HG02571 (cell line): ENCODE measurements at regions not wholly inside any gene's neighbourhood (a gene's known extent, or its start where the extent isn't known, plus 50 kb on each side); places are given as distances from the start of the nearest gene placed in this dataset.

Source experiments
- ATAC-seq: cut with Tn5 transposase; IDR thresholded peaks from one replicate; pipeline ENCODE4 v1.9.1; 2021; ENCODE audit warnings: mild to moderate bottlenecking, moderate library complexity; ENCODE audit not compliant: unreplicated experiment

GRCh38 chr3:144067059-144067458, 95.4 kb downstream of the DIPK2A start:
- no peak for ATAC-seq

GRCh38 chr3:144073698-144074097, 102.1 kb downstream of the DIPK2A start:
- no peak for ATAC-seq

DNA sequence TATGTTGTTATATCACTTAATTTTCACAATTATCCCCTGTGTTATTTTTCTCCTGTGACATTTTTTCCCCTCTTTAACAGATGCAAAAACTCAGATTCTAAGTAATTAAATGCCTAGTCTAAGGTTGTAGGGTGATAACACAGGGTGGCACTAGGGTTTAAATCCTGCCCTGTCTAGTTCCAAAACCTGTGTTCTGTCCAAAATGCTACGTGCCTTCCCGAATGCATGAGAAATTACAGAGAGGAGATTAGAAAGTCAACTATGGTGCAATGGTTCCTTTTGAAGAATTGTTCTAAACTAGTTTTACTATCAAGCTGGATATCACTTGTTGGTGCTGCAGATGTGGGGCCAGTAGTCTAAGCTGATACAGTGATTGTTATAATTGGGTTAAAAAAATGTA, 108.0 kb downstream of the DIPK2A start:
- no peak for ATAC-seq

DNA sequence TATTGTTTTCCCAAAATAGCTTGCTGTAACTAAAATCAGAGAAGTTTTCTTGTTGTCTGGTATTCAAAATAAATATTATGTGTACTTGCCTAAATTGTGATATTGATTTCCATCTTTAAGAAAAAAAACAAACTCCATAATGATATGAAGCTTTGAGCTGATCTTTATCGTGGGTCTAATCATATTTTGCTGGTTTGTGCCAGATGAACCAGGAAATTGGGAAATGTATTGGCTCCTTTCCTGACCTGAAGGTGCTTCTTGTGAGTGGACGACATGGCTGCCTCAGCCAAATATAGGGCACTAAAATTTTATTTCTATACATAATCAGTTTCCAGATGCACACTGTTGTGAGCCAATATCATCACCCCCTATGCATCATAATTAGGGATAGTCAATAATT, 113.3 kb downstream of the DIPK2A start:
- no peak for ATAC-seq

- no peak for ATAC-seq
Measured at GRCh38 chr3:144085964-144086363, 114.3 kb downstream of the DIPK2A start.

- ATAC-seq = no peak
Measured at GRCh38 chr3:144096016-144096415, 124.4 kb downstream of the DIPK2A start.

GRCh38 chr3:144097163-144097562, 125.5 kb downstream of the DIPK2A start:
- no peak for ATAC-seq

DNA sequence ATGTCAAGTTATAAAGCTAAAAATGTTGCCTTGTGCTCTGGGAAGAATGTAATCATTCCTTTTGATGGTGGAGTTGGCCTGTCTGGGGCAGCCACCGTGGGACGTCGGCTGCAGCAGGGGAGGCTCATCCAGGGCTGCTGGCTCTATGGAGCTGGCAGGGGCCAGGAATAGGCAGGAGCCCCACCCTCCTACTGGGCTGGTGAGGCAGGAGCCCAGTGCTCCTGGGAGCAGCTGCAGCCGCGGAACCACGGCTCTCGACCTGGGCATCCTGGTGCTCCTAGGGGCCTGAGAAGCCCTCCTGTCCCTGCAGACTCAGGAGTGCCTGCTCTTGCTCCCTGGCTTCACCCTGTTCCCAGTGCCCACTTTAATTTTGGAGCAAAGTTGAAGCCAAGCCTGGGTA, 127.1 kb downstream of the DIPK2A start:
- no peak for ATAC-seq

DNA sequence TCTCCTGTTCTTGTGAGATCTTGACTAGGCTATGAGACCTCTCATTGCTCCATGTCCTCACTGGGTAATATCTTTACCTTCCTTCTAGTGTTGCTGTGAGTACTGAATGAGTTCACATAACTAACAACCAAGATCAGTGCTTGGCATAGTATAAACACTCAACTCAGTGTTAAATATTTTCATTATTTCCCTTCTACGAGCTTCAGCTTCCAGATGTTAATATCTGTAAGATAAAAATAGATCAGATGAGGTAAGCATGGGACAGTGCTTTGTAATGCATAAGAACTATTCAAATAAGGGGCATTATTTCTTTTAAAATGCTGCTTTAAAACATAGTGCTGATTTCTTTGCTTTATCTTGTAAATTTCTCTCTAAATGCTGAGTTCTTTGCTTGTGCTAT, 130.8 kb downstream of the DIPK2A start:
- no peak for ATAC-seq

GRCh38 chr3:144104186-144104585, 132.6 kb downstream of the DIPK2A start:
- ATAC-seq = no peak

DNA sequence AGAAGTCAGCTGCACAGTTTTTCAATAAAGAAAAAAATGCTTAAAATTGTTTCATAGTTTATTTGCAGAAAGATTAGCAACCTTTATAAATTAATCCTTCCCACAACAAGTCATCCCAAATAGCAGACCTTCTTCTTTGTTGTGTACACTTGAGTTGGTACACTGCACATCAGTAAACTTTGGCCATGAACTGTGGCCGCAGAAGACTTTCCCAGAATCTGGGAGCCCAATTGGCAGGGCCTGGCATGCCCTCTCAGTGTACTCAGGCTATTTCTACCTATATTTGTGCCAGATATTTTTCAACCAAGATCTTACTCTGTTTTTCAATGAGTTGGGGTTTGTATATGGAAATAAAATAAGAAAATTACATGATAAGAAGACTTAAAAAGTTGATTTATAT, 133.1 kb downstream of the DIPK2A start:
- no peak for ATAC-seq

- ATAC-seq = no peak
Measured at GRCh38 chr3:144105542-144105941, 133.9 kb downstream of the DIPK2A start.

DNA sequence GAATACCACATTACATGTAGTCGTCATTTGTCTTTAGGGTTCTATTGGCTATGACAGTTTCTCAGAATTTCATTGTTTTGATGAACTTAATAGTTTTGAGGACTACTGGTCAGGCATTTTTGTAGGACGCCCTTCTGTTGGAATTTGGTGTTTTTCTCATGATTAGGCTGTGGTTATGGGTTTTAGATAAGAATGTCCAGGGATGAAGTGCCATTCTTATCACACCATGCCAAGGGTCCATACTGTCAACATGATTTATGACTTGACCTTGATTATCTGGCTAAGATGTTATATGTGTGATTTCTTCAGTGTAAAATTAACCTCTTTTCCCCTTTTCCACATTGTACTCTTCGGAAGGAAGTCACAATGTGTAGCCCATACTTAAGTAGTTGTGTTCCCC, 135.3 kb downstream of the DIPK2A start:
- ATAC-seq = no peak

DNA sequence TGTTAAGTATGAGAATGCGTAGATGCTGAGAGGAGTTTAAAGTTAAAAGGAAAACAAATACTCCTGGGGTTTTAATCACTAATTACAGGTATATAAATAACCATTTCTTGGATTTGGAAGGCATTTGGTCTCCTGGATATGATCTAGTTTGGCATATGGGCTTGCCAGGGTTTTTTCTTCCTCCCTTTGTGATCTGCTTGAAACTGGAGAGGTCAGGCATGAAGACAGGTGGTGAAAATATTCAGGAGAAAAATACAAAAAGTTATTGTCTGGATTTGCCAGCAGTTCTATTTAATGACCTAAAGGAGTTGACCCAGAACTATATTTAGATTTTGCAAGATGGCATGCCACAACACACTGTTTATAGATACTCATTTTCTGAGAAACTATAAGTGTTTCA, 136.3 kb downstream of the DIPK2A start:
- ATAC-seq = no peak

DNA sequence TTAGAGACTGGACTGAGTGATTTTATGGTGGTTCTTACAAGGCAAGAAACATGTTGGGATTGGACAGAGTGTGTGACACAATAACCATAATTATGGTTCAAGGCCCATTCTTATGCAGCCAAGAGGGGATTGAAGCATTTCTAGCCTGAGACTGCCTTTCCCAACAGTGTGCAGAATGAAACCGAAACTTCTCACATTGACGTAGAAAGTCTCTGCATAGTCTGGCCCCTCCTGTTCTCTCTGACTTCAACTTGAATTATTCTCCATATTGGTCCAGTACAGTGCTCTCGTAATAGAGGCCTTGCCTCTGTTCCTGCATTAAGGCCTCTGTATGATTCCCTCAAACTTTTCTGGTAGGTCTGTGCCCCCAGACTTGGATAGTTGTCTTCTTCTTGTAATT, 138.3 kb downstream of the DIPK2A start:
- peak; percentile 99 for ATAC-seq

DNA sequence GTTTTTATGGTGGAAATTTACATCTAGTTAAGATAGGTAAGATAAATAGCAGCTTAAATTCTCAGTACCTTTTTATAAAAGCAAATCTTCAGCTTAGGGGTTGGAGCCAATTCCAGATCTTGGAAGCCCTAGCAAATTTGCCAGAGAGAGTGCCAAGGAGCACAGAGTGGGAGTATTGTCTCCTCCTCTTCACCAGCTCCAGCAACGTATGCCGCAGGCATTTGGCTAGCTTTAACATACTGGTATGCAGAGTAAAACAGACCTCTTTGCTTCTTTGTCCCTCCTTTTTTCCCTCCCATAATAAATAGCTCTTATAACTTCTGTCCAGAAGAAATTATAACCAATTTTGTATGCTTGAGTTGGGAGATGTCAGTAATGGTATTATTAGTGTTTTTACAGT, 140.4 kb downstream of the DIPK2A start:
- ATAC-seq = no peak

DNA sequence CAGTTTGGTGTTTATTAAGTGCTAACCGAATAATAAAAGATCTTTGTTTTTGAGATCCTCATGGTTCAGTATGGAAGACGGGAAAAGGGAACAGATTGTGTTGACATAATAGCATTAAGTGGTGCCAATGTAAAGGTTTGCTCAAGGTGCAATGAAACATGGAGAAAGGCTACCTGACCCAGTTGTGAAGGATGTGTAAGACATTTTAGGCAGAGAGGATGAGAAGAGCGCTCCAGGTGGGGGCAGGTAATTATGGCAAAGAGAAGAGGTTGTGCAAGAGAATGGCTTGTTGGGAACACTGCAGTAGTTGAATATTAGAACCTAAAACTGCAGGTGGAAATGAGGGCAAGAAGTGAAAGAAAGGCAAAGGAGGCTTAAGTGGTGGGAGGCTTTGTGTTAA, 140.8 kb downstream of the DIPK2A start:
- no peak for ATAC-seq

DNA sequence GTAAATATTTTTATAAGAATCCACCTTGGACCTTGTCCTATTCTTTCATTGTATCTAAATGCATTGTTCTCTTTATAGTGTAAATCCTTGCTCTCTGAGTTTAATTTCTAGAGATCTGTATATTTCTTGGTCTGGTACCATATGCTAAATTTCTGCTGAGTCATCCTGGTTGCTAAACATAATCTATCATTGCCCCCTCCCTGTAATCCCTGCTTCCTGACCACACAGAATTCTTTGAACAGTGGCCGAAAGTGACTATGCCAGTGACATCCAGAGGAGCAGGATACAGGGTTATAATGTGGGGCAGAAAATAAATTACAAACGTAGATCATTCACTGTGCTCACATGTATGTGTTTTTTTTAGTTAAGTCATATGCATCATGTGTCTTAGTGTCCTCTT, 143.1 kb downstream of the DIPK2A start:
- no peak for ATAC-seq

DNA sequence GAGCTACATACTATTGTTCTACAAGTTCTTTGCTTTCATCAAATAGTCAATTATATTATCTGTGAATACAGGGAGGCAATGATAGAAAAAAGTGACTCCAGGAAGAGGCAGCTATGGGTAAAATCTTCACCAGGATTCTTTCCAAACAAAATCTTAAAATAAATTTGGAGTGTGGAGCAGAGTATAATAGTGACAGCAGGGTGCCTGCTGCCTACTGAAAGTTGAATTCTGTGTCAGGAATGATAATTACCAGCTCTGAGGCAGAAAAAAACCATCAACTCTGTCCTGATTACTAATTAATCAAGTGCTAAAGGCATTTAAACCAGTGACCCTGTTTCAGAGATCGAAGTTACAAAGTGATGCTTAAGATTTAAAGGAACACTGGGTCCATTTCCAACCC, 148.0 kb downstream of the DIPK2A start:
- no peak for ATAC-seq

GRCh38 chr3:144121661-144122060, 150.0 kb downstream of the DIPK2A start:
- ATAC-seq = no peak

DNA sequence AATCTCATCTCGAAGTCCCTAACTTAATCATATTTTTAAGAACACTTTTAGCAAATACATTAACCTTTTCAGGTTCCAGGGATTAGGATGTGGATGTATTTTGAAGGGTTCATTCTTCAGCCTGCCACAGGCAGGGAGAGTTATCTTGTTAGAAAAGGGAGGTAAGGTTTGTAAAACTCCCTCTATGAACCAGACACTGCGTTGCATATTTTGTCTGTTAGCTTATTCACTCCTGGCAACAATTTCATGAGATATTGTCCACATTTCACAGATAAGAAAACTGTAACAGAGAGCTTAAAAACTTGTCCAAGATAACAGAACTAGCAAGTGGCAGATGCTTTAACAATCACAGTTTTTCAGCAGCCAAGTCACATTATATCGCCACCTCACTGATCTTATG, 155.4 kb downstream of the DIPK2A start:
- ATAC-seq = no peak

GRCh38 chr3:144127700-144128099, 156.1 kb downstream of the DIPK2A start:
- ATAC-seq = peak; percentile 9

GRCh38 chr3:144128108-144128892, 156.7 kb downstream of the DIPK2A start:
- ATAC-seq = peak; percentile 99
